ENCODE measurements at regions not wholly inside any gene's neighbourhood (a gene's known extent, or its start where the extent isn't known, plus 50 kb on each side); places are given as distances from the start of the nearest gene placed in this dataset.

GRCh38 chr19:29115181-29115580 lies 97.8 kb downstream of the UQCRFS1 start:
- no peak for DNase-seq (ENCODE audit: low read depth)
- no peak overlapping the region for H3K4me3 ChIP-seq (ENCODE audit: control insufficient read depth, low read depth, low read length)
- no peak for TF ChIP-seq CTCF (IDR thresholded peaks at IDR 0.05; ENCODE audit: control insufficient read depth, insufficient read depth, low read depth, low read length, missing control alignments)

- H3K4me3 ChIP-seq (ENCODE audit: control insufficient read depth, low read depth, low read length), result no peak overlapping the region
- no peak for TF ChIP-seq CTCF (IDR thresholded peaks at IDR 0.05; ENCODE audit: control insufficient read depth, insufficient read depth, low read depth, low read length, missing control alignments)
- DNase-seq (ENCODE audit: low read depth), result no peak
Observed at GRCh38 chr19:29113838-29114237, 99.1 kb downstream of the UQCRFS1 start.

GRCh38 chr19:29111576-29111975 lies 101.4 kb downstream of the UQCRFS1 start:
- no peak overlapping the region for H3K4me3 ChIP-seq (ENCODE audit: control insufficient read depth, low read depth, low read length)
- no peak for TF ChIP-seq CTCF (IDR thresholded peaks at IDR 0.05; ENCODE audit: control insufficient read depth, insufficient read depth, low read depth, low read length, missing control alignments)
- DNase-seq (ENCODE audit: low read depth), result no peak

GRCh38 chr19:29107831-29108230 lies 105.1 kb downstream of the UQCRFS1 start:
- H3K4me3 ChIP-seq (ENCODE audit: control insufficient read depth, low read depth, low read length), result no peak overlapping the region
- TF ChIP-seq CTCF (IDR thresholded peaks at IDR 0.05; ENCODE audit: control insufficient read depth, insufficient read depth, low read depth, low read length, missing control alignments), result no peak
- no peak for DNase-seq (ENCODE audit: low read depth)

GRCh38 chr19:29106346-29106885 lies 106.5 kb downstream of the UQCRFS1 start:
- DNase-seq (ENCODE audit: low read depth), result no peak
- no peak for TF ChIP-seq CTCF (IDR thresholded peaks at IDR 0.05; ENCODE audit: control insufficient read depth, insufficient read depth, low read depth, low read length, missing control alignments)
- no peak overlapping the region for H3K4me3 ChIP-seq (ENCODE audit: control insufficient read depth, low read depth, low read length)

GRCh38 chr19:29105629-29106292 lies 107.2 kb downstream of the UQCRFS1 start:
- TF ChIP-seq CTCF (IDR thresholded peaks at IDR 0.05; ENCODE audit: control insufficient read depth, insufficient read depth, low read depth, low read length, missing control alignments), result no peak
- no peak overlapping the region for H3K4me3 ChIP-seq (ENCODE audit: control insufficient read depth, low read depth, low read length)
- DNase-seq (ENCODE audit: low read depth), result no peak
